Nephron progenitor cell (in vitro differentiated cells): ENCODE measurements at regions not wholly inside any gene's neighbourhood (a gene's known extent, or its start where the extent isn't known, plus 50 kb on each side); places are given as distances from the start of the nearest gene placed in this dataset.

ENCODE experiments used
- DNase-seq: peaks from one replicate; pipeline ENCODE4 v3.0.0; 2021
- H3K27ac Mint-ChIP-seq: 2 replicates; pipeline ENCODE4 v1.8.0; 2021; ENCODE audit warnings: mild to moderate bottlenecking, moderate library complexity, mixed read lengths
- H3K27me3 Mint-ChIP-seq: 2 replicates; pipeline ENCODE4 v1.8.0; 2021; ENCODE audit warnings: mild to moderate bottlenecking, low read depth, mixed read lengths; ENCODE audit not compliant: poor library complexity
- H3K36me3 Mint-ChIP-seq: 2 replicates; pipeline ENCODE4 v1.8.0; 2021; ENCODE audit warnings: low read depth, mixed read lengths
- H3K4me1 Mint-ChIP-seq: 2 replicates; pipeline ENCODE4 v1.8.0; 2021; ENCODE audit warnings: mixed read lengths
- H3K4me3 Mint-ChIP-seq: 2 replicates; pipeline ENCODE4 v1.8.0; 2021; ENCODE audit warnings: mild to moderate bottlenecking, moderate library complexity, mixed read lengths
- H3K9me3 Mint-ChIP-seq: 2 replicates; pipeline ENCODE4 v1.8.0; 2021; ENCODE audit warnings: mild to moderate bottlenecking, moderate library complexity, mixed read lengths
- TF ChIP-seq, protein P1 (sequence below): fragments of 200-600 bp; sonication (generic); IDR thresholded peaks from 2 replicates; pipeline ENCODE4 v1.5.0; 2021; ENCODE audit warnings: antibody characterized with exemption

DNA sequence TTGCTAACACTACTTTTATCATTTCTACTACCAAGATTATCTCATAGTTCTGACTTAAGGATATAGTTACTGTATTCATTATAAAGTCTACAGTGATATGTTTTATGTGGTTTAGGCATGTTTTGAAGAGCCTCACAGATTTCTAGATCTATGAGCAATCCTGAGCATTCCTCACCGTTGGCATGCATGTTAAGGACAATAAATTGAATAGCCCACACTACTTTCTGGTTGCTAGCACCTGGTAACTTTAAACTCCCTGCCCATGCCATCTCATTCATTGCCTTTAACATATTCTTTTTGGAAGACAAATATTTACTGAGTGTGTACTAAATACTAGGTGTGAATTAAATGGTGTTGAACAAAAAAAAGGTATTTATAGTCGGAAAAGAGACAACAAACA is 868.1 kb upstream of the CDH9 start:
- Mint-ChIP-seq H3K4me3 (no peak overlapping the region), H3K36me3 (no peaks in the 10 kb centered on the region), H3K4me1 (no peaks in the 10 kb centered on the region), H3K9me3 (no peaks in the 10 kb centered on the region), H3K27ac (no peak overlapping the region), H3K27me3 (no peaks in the 10 kb centered on the region)
- no peak for DNase-seq
- TF ChIP-seq, protein P1, sequence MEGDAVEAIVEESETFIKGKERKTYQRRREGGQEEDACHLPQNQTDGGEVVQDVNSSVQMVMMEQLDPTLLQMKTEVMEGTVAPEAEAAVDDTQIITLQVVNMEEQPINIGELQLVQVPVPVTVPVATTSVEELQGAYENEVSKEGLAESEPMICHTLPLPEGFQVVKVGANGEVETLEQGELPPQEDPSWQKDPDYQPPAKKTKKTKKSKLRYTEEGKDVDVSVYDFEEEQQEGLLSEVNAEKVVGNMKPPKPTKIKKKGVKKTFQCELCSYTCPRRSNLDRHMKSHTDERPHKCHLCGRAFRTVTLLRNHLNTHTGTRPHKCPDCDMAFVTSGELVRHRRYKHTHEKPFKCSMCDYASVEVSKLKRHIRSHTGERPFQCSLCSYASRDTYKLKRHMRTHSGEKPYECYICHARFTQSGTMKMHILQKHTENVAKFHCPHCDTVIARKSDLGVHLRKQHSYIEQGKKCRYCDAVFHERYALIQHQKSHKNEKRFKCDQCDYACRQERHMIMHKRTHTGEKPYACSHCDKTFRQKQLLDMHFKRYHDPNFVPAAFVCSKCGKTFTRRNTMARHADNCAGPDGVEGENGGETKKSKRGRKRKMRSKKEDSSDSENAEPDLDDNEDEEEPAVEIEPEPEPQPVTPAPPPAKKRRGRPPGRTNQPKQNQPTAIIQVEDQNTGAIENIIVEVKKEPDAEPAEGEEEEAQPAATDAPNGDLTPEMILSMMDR, result no peak

DNA sequence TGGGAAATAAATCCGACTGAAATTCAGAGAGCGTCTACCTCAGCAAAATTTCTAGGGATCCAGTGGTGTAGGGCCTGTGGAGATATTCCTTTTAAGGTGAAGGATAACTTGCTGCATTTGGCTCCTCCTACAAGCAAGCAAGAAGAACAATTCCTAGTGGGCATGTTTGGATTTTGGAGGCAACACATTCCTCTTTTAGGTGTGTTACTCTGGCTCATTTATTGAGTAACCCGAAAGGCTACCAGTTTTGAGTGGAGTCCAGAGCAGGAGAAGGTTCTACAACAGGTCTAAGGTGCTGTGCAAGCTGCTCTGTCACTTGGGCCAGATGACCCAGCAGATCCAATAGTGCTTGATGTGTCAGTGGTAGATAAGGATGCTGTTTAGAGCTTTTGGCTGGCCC is 862.4 kb upstream of the CDH9 start:
- H3K4me1 Mint-ChIP-seq, result no peaks in the 10 kb centered on the region
- peaks cover 5% of the 10 kb centered on the region for H3K27me3 Mint-ChIP-seq
- H3K36me3 Mint-ChIP-seq, result no peaks in the 10 kb centered on the region
- H3K9me3 Mint-ChIP-seq, result no peaks in the 10 kb centered on the region
- no peak for DNase-seq
- TF ChIP-seq, protein P1, result no peak
- H3K4me3 Mint-ChIP-seq, result no peak overlapping the region
- H3K27ac Mint-ChIP-seq, result no peak overlapping the region

DNA sequence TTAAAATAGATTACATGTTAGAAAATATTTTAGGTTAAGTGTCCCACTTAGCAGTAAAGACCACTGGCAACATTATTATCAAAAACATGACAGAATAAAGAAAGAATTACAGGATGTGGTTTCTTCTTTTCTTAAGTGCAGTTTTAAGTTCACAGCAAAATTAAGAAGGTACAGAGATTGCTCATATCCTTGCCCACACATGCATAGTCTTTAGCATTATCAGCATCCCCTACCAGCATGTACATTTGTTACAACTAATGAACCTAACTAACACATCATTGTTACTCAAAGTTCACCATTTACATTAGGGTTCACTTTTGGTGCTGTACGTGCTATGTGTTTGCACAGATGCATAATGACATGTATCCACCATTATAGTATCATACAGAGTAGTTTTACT is 837.7 kb upstream of the CDH9 start:
- no peaks in the 10 kb centered on the region for H3K36me3 Mint-ChIP-seq
- H3K4me3 Mint-ChIP-seq, result no peak overlapping the region
- no peaks in the 10 kb centered on the region for H3K4me1 Mint-ChIP-seq
- H3K27ac Mint-ChIP-seq, result no peak overlapping the region
- H3K27me3 Mint-ChIP-seq, result no peaks in the 10 kb centered on the region
- TF ChIP-seq, protein P1, result no peak
- no peak for DNase-seq
- H3K9me3 Mint-ChIP-seq, result peaks cover 12% of the 10 kb centered on the region

DNA sequence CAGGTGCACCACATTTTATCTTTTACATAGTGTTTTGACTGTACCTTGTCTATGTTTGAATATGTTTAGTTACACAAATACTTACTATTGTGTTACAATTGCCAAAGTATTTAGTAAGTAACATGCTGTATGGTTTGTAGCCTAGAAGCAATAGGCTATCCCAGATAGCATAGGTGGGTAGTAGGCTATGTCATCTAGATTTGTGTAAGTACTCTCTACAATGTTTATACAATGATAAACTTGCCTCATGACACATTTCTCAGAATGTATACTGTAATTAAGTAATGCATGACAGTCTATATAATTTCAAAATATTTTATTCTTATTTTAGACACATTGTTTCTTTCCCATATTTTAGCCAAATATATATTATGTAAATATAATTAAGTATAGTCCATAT is 836.8 kb upstream of the CDH9 start:
- Mint-ChIP-seq H3K27me3 (no peaks in the 10 kb centered on the region), H3K9me3 (peaks cover 12% of the 10 kb centered on the region), H3K36me3 (no peaks in the 10 kb centered on the region), H3K27ac (no peak overlapping the region), H3K4me1 (no peaks in the 10 kb centered on the region), H3K4me3 (no peak overlapping the region)
- no peak for DNase-seq
- TF ChIP-seq, protein P1, result no peak

DNA sequence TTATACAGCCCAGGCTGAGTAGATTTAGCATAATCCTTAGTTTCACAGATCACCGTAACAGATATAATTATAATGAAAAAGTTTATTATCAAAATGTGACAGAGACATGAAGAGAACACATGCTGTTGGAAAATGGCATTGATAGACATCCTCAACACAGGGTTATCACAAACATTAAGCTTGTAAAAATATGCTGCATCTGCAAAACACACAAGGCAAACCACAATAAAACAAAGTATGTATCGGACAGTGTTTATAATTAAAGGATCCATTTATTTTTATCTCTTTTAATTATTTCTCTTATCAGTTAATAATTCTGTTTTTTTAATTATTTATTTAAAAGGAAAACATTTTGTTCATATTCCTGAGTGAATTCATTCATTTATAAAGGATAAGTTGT is 829.9 kb upstream of the CDH9 start:
- Mint-ChIP-seq H3K4me1 (no peaks in the 10 kb centered on the region), H3K4me3 (no peak overlapping the region), H3K36me3 (no peaks in the 10 kb centered on the region), H3K27ac (no peak overlapping the region), H3K9me3 (peaks cover 7% of the 10 kb centered on the region), H3K27me3 (no peaks in the 10 kb centered on the region)
- no peak for DNase-seq
- TF ChIP-seq, protein P1, result no peak

DNA sequence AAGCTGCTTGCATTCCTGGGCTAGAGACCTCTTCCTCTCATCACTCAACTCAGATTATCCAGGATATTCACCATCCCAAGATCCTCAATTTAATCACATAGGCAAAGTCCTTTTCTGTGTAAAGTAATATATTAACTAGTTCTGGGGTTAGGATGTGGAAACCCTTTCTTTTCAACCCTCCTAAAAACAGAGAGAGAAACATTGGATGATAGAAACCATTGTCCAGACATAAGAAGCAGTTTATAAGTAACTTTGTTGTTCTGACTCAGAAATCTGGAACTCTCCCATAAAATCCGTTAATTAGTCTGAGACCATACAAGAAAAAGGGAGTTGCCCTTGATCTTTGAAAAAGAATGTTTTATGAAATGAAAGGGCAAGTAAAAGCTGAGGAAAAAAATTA is 817.1 kb upstream of the CDH9 start:
- TF ChIP-seq, protein P1, result no peak
- DNase-seq, result no peak
- no peaks in the 10 kb centered on the region for H3K27me3 Mint-ChIP-seq
- no peaks in the 10 kb centered on the region for H3K4me1 Mint-ChIP-seq
- H3K27ac Mint-ChIP-seq, result no peak overlapping the region
- H3K4me3 Mint-ChIP-seq, result no peak overlapping the region
- peaks cover 13% of the 10 kb centered on the region for H3K9me3 Mint-ChIP-seq
- no peaks in the 10 kb centered on the region for H3K36me3 Mint-ChIP-seq
